Medulla oblongata (tissue), 1 donor: ENCODE measurements at regions not wholly inside any gene's neighbourhood (a gene's known extent, or its start where the extent isn't known, plus 50 kb on each side); places are given as distances from the start of the nearest gene placed in this dataset.

ENCODE experiments used
- DNase-seq: peaks from one replicate; pipeline ENCODE4 v3.0.0-alpha.2; 2015; ENCODE audit errors: extremely low spot score

DNA sequence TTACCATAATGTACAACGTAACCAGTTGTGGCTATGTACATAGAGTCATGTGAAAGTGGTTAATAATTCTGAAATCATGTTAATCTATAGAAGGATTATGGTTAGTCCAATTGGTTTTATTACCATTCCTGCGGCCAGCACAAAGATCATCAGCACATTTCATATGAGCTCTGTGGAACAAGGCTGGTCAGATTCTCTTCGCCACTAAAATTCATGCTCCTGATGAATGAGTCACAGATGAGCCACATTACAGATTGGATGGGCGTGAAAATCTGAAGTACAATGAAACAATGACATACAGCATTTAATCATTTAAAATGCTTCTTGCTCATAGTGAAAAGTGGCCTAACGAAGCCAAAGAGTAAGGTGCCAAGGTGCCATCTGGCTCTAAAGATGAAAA is 716.2 kb upstream of the PHF14 start:
- DNase-seq, result no peak

- DNase-seq, result no peak
Measured at GRCh38 chr7:10266976-10267375, 706.7 kb upstream of the PHF14 start.

DNA sequence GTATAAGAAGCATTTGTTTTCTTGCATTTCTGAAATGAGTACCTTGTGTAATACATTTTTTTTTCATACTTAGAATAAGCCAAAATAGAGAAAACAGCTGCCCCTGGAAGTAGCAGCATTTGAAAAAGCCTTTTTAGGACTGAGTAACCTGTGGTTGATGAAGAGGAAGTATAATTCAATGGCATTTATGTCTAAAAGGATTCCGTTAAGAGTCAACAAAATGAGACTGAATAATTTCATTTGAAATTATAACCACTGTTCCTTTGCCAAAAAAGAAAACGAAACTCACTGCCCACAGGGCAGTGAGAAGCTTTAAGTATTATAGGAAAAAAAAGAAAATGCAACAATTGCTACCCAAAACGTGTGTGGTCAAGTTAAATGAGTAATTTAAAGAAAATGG is 705.6 kb upstream of the PHF14 start:
- DNase-seq, result no peak

DNA sequence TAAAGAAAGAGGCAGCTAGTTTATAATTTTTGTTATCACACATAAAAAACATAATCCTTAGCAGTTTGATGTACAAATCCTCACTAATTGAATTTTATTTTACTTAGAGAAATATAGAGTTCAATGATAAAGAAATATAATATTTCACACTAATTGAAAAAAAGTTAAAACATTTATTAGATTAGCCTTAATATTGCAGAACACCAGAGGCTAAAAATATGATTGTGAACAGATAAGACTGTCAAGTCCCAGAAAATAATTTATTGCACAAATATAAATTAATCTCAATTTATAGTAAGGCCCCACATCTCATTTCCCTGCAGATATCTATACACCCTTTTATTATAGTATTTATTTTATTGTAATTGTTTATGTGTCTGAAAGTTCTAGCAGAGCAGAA is 690.8 kb upstream of the PHF14 start:
- no peak for DNase-seq

GRCh38 chr7:10284001-10284400 is 689.7 kb upstream of the PHF14 start:
- no peak for DNase-seq

DNA sequence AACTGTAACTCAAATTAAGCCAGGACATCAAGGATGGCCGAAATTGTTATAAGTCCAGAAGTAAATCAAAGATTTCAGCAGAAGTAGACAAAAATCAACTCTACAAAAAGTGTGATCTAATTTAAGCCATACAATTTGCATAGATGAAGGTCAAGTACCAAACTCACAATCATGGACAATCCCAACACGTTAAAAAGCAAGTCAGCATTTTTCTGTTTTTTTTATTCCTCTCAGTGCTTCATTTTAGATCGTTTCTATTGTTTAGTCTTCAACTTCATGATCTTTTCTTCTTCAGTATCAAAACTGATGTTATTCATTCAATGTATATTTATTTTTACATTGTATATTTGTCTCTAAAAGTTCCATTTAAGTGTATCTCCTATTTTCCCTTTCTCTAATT is 674.3 kb upstream of the PHF14 start:
- no peak for DNase-seq

DNA sequence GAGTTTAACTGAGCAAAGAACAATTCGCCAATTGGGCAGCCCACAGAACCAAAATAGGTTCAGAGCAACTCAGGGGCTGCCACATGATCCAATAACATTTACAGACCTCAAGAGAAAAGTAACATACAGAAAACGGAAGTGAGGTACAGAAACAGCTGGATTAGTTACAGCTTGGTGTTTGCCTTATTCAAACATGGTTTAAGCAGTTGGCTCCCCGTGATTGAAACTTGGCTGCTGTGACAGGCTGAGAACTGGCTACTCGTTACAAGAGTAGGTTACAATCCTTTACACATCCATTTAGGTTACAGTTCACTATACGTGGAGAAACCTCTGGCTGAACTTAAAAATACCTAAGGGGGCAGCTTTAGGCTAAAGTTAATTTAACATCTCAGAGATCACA is 673.1 kb upstream of the PHF14 start:
- DNase-seq, result no peak

DNA sequence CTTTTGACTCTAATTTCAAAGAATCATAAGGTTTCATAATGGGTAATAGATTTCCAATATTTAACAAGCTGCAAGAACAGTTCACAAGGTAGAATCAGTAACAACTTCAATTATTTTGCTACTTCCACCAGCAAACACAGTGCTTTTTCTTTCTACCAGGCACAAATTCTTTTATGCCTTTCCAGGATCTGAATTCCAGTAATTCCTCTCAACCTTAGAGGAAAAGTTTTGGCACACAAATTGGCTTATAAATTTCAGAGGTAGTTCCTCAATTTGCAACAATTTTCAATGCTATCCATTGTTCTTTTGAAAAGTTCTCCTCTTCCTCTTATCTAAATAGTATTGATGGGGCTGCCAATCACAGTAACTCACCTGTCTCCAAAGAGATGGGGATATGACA is 665.4 kb upstream of the PHF14 start:
- no peak for DNase-seq

DNA sequence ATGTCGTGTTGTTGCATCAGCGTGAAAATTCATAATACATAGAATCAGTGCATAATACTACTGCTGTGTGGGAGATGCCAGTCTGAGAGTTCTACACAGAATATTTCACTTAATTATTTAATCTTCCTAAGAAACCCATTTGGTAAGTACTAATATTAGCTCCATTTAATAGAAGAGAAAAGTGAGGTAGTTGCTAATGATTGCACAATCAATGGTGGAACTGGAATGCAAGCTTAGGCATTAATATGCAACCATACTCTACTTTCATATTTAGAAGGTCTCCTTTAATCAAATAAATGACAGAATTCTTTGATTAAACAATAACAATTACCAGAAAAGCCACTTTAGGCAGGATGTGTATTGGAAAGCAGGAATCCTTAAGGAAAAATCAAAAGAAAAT is 660.7 kb upstream of the PHF14 start:
- no peak for DNase-seq

DNA sequence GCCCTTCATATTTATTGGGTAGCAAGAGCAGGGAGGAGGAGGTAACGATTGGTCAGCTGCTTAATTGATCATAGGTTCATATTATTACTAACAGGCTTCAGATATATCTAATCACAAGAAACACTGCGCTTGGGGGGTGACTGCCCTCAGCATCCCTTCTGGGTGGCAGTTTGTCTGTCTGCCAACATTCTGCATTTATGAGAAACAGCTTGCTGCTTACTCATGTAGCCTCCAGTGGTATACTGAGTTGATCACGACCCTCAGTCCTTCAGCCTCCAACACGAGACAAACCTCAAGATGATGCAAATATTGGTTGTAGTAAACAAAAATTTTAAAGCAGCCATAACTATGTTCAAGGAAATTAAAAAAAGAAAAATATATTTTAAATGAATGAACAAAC is 657.8 kb upstream of the PHF14 start:
- no peak for DNase-seq

- no peak for DNase-seq
Measured at GRCh38 chr7:10316488-10316887, 657.2 kb upstream of the PHF14 start.

DNA sequence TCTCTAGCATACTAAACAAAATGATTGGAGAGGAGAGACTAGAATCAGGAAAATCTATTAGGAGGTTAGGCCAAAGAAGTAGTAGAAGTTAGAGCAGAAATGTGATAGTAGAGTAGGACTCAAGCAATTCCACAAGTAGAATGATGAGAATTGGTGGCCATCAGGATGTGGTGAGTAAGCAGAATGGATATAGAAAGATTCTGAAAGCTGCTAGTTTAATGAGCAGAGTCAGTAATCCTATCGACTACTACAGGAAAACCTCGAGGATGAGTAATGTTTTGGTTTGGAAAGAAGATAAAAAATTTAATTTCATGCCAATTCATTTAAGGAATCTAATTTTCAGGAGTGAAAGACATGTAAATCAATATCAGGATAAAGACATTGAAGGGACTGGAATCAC is 648.3 kb upstream of the PHF14 start:
- DNase-seq, result no peak

DNA sequence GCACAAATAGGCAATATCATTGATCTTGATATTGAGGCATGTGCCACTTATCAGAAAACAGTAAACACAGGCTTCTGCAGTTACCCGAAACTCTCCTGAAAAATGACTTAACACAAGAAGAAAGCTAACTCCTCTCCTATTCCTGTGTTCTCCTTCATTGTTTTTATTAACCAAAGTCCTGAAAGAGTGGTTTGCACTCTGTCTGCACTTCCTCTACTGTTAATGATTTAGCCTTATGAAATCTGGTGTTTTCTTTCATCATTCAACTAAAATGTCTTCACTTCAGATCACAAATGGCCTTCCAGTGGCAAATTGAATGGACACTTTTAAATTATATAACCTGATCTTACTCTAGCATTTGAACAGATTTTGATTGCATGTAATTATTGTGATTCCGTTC is 630.6 kb upstream of the PHF14 start:
- no peak for DNase-seq

GRCh38 chr7:10346032-10346431 is 627.6 kb upstream of the PHF14 start:
- DNase-seq, result no peak

DNA sequence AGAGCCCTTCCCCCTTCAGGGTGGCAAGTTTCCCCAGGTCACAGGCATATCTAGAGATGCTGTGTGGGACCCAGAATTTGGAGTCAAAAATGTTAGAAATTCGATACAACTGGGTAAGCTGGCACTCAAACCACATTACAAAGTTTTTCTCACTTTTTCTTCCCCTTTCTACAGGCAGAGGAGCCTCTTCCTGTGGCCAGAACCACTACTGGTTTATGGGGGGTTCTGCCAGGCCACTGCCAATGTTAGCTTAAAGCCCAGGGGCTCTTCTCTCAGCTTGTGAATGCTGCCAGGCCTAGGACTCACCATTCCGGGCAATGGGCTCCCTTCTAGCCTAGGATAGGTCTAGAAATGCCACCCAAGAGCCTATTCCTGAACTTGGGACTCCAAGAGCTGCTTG is 617.9 kb upstream of the PHF14 start:
- DNase-seq, result no peak

GRCh38 chr7:10360050-10360449 is 613.6 kb upstream of the PHF14 start:
- no peak for DNase-seq

GRCh38 chr7:10401793-10402192 is 571.9 kb upstream of the PHF14 start:
- no peak for DNase-seq

- DNase-seq, result peak; percentile 75
Measured at GRCh38 chr7:10412422-10413019, 561.2 kb upstream of the PHF14 start.

- DNase-seq, result no peak
Measured at GRCh38 chr7:10418985-10419384, 554.7 kb upstream of the PHF14 start.

- peak; percentile 18 for DNase-seq
Measured at GRCh38 chr7:10429031-10429430, 544.6 kb upstream of the PHF14 start.

DNA sequence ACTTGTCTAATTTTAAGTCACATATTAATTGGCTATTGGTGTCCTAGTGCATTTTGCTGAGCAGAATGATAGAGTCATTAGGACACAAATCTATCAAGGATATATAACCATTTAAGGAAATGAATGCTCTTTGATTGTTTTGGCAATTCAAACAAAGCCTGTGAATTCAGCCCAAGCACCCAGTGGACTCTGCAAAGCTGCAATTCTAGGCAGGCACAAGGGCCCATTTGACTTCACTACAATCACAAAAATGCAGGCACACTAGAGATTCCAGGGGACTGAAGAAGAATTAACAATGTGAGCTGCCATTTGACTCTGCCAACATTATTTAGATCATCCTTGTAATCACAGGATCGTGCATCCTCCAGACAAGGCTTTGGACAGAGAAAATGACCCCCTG is 544.2 kb upstream of the PHF14 start:
- DNase-seq, result peak; percentile 65

DNA sequence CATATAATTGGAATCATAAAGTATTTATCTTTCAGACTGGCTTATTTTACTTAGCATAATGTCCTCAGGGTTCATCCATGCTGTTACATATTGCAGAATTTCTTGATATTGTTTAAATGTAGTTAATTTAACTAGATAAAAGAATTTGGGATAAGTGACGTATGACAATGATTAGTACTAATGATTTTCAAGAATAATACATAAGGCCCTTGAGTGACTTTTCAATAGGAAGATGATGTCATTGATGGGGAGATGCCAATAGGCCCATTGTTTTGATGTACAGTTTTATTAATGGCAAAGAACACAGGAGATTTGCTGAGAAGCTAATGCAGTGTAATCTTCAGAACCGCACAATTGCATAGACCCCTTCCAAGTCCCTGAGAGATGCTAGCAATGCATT is 537.4 kb upstream of the PHF14 start:
- DNase-seq, result no peak

GRCh38 chr7:10439027-10439426 is 534.6 kb upstream of the PHF14 start:
- DNase-seq, result no peak

DNA sequence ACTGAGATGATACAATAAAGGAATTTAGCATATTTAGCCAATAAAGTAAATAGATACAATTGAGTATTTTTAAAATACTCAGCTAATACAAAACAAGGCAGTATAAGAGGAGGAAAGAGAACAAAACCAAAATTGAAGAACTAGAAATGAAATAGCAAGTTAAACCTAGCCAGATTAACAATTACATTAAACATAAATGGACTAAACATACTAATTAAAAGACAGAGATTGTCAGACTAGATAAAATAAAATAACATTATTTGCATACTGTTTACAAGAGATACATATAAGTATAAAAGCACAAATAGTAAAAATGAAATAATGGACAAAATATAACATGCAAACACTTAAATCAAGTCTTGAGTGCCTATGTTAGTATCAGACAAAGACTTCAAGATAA is 517.7 kb upstream of the PHF14 start:
- DNase-seq, result no peak

DNA sequence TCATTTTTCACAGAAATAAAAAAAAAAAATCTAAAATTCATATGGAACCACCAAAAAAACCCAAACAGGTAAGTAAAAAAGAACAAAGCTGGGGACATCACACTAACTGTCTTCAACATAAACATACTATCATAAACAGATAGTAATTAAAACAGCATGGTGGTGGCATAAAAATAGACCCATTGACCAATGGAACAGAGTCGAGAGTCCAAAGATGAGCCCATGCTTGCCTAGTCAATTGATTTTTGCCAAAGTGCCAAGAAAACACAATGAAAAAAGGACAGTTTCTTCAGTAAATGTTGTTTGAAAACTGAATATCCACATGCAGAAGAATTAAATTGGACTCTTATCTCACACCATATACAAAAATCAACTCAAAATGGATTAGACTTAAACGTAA is 513.2 kb upstream of the PHF14 start:
- DNase-seq, result no peak
